ENCODE measurements at regions not wholly inside any gene's neighbourhood (a gene's known extent, or its start where the extent isn't known, plus 50 kb on each side); places are given as distances from the start of the nearest gene placed in this dataset.

DNA sequence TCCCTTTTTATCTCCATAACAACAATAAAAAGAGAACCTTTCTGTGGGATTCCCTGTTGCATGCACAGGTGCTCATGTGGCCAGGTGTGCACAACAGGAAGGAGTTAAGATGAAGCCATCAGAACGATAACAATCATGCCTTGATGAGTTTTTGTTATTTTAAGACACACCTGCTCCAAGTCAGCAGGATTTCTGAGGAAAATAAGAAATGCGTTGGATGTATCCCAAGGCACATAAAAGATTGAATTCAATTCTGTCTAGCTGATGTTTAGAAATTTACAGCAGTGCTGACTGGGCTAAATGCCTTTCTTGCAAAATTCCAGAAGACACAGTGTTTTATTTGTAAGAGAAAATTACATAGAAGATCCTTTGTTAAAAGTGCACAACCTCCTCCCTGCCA lies 1678.2 kb downstream of the ARAP2 start:
- DNase-seq = no peak

DNA sequence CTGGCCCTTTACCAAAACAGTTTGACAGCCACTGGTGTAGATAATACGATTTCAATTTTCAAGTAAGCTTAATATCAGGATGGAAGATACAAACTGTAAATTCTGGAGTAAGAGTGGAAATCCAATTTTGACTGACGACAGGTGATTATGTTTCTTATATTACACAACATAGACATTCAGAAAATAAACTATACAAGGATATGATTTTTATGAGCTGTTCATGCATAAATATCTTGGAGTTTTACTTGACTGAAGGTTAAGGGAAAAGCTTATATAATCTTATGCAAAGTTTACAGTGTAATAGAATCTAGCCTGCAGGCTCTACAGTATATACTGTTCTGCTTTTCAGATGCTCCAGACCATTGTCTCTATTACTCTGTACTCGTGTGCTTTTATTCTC lies 1672.3 kb downstream of the ARAP2 start:
- DNase-seq = no peak

DNA sequence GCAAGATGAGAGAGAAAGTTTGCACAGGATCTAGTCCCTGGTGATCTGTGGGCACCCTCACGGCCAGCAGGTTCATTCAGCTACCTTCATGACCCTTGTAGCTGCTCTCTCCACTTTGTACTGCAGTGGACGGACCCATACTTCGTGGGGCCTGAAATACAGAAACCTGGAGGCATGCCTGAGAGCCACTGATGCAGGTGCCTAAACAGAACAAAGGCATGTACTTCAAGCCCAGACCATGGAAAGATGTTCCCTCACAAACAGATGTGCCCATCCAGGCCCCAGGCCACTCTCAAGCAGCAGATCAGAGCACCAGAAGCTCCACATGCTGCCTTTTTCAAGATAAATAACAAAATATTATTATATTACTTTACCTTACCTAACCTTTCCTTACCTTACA lies 1629.0 kb downstream of the ARAP2 start:
- no peak for DNase-seq

DNA sequence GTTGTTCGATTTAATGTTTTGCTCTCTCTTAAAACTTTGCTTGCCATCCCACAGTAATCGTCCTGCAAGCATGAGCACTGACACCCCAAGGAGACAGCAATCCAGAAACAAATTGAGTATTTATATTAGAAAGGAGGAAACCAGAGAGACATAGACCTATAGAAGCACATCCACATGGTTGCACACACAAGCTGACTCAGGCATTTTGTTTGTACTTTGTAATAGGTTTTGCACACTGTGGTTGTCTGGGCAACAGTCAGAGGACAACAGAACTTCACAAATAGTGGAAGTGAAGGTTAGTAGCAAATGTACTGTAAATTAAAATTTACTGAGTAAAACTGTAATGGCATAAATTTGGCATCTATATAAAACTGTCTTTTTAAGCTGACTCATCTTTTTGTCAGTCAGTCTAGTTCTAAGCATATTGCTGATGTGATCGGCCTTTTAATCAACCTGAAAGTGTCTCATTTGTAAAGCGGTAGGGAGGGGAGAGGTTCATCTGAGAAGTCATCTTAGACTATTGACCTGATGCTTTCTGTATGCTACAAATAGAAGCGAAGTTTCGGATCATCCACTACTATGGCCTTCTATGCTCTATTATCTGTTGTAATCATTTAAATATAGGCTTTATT lies 1624.7 kb downstream of the ARAP2 start:
- no peak for DNase-seq

DNA sequence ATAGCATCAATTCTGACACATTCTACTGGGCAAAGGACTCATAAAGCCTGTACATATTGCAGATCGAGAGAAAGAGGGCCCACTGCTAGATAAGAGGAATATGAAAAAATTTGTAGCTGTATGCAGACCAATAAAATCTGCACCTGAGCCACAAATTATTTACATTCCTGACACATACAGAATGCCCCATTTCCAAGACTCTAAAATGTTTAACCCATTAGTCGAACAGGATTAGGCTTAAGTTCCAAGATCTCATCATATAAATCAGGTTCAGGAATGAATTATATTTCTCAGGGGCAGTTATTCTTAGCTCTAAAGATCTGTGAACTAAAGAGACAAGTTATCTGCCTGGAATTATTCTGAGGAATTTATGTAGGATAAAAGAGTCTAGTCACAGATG lies 1615.8 kb downstream of the ARAP2 start:
- DNase-seq = no peak

DNA sequence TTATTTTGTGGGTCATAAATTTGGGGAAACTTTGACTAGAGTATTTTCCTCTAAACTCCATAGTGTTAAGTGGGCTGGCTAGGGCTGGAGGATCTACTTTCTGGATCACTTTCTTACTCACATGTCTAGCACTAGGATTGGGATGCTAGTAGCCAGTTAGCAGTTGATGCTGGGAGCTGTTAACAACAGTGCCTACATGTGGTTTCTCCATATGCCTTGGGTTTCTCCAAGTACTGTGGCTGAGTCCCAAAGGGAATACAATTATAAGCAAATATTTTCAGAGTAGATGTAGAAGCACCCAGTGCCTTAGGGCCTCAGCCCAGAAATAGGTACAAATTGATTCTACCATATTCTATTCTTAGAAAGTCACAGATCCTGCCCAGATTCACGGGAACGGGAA lies 1614.9 kb downstream of the ARAP2 start:
- no peak for DNase-seq

DNA sequence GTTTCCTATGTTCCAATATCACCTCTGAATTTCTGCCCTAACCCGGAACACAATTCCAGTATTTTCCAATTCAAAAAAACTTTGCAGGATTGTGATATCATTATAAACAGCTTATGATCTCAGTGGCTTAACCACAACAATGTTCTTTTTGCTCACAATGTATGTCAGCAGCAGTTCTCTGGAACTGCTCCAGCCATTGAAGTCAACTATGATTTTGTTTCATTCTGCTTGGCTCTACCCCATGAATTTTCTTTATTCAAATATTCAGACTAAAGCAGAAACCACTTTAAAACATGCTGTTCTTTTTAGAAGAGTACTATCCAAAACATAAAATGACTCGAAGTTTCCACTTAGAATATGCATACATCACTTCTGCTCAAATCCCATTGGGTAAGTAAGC lies 1611.1 kb downstream of the ARAP2 start:
- DNase-seq = no peak

DNA sequence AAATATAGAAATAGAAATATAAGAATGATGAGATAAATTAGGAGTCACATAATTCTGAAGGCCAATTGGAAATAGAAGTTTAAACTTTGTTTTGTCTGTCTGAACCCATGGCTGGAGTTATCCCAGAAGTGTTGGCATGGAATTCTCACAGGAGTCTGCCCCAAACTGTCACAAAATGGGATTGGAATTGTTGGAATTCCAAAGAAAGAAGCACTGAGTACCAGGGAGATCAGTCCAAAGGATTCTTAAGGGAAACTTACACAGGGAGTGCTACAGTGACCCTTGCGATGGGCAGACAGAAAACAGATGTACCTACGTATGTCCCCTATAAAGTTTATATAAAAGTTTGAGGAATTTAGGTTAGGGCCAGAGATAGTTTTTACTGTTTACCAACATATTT lies 1607.7 kb downstream of the ARAP2 start:
- DNase-seq = no peak

DNA sequence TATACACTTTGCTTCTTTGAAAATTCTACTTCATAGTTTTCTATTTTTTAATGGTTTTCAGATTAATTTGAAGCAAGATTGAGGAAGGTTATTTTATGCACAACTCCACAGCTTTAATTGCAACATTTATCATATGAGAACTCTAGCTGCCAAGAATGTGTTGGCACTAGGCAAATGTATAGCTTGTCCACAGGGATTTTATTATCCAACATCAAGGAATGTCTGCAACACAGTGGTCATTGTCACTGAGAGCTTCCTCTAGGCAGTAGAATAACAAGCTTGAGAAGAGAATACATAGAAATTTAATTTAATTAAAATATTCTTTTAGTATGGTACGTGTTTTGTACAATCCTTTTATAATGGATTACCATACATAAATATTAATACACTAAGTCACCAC lies 1600.8 kb downstream of the ARAP2 start:
- no peak for DNase-seq

DNA sequence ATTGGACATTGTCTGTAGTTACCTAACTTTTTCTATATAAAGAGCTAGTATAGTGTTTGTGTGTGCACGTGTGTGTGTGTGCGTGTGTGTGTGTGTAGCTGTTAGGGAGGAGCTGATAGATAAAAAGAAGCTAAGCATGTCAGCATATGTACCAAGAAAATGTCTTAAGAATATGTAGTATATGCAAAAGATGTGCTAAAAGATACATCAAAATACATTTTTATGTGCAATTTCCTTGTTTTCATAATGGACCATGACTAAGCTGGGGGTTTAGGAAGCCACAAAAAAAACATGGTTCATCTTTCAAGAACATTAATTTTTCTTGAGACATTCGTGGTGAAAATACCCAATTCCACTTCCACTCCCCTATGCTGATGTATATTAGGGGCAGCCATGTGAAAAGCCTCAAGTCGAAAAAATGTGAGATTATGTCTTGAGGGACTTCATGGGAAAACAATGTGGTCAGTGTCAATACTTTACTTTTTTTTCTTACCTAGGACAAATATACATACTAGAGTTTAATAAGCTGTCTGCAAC lies 1599.7 kb downstream of the ARAP2 start:
- DNase-seq = no peak

DNA sequence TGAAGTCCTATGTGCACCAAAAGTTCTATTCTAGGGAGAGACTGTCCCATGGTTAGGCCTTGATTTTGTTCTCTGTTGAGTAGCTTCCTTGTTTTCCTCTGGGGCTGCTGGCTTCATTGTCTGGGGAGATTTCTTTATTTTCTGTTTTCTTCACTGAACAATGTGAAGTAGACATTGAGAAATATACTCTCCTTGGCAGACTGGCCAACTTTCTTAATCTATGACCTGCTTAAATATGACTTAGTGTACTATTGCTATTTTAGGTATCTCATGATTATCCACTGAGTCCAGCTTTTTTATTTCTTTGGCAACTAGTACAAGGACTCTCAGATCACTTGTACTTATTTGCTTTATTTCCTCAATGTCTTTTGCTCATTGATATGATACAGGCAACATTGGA lies 1594.6 kb downstream of the ARAP2 start:
- DNase-seq = no peak

DNA sequence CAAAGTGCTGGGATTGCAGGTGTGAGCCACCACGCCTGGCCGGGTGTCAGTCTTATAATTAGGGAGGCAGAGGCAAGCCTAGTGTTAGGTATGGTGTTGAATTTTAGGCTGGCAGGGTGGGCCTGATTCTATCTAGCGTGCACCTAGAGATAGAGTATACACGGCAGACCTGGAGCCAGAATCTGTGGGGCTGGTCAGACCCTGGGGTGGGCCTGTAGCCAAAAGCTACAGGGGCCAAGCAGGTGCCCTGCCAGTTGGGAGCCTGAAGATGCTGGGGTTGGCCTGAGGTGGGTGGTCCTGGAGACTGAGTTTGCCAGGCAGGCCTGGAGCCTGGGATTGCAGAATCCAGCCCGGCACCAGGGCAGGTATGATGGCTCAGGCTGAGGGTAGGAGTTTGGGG lies 1580.3 kb downstream of the ARAP2 start:
- no peak for DNase-seq

DNA sequence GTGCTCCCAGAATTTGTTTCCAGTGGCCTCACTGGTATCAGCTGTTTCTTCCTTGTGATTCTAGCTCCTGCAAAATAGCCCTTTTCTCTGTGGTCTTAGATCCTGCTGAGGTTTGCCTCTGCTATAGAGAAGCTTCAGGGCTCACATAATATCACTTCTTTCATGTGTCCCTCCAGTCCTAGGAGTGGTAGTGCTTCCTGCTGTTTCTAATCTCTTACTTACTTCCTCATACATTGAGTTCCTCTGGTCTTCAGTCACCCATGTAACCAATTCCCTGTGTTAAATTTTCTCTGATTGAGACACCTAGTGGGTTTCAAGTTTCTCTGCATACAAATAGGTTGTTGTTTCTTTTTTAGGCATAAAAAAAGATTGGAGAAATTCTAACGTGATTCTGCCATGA lies 1567.9 kb downstream of the ARAP2 start:
- DNase-seq = no peak

DNA sequence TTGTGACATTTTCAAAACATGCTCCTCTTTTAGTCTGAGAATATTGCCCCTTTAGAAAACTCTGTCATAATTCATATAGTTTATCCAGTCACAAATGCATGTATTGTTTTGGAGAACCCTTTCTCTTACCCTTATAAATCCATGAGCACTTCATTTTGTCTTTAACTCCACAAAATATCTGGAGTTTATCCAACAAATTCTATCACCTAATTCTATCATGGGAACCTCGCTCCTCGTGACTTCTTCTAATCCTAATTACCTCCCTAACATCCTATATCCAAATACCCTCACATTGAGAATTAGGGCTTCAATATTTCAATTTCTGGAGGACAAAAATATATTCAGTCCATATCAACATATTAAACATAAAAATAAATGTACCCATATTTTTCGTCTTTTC lies 1565.9 kb downstream of the ARAP2 start:
- no peak for DNase-seq

DNA sequence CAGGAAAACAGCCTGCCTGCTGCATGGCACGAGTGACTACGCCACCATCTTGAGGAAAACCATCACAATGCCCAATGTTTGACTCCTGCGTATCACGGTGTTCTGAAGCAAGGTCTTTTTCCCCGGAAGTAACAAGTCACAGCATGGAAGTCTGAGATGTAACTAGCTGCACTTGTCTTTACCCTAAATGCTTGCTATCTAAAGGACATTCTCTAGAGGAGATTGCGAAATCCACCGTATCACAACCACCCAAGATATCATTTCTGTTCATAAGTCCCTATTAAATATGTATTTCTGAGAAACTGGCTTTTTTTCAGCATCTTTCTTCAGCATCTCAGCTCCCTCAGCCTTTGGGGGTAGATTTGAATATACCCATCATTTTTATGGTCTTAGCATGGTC lies 1565.1 kb downstream of the ARAP2 start:
- no peak for DNase-seq

DNA sequence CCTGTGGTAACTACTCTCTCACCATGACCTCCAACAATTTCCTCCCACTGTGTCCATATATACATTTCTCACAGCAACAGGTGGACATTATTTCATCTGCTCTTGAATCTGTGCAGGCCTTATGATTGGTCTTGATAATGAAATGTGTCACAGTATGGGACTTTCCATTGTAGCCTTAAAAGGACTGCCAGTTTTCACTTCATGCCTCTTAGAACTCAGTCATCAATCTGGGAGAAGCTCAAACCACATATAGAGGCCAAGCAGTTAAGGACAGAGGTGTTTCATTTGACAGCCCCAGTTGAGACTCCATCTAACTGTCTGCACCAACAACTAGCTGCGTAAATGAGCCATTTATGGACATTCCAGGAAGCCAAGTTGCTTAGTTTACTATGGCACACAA lies 1534.8 kb downstream of the ARAP2 start:
- no peak for DNase-seq

DNA sequence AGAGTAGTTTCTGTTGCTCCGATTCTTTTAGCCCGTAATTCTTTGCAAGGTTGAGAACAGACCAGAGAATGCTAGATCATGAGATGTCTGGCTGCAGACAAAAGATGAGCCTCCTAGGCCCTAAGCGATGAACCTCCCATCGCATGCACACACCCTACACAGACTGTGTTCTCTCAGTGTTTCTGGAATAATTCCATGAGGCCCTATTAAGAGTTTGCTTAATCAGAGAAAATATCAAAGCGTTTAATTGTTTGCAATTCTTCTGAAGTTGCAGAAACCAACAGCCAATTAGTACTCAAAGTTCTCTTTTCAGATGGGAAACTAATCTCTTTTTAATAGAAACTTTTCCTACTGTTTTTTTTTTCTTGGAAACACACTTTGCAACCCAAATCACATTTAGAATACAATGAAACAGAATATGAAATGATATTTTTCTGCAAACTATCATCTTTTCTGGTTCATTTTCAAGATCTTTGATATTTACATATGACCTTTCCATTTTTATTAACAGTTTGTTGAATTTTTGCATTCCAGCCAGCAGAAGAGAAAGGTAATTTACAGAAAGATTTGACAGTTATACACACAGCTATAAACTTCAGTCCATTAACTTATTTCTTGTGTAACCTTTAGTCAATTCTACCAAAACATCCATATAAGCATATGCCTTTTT lies 1525.6 kb downstream of the ARAP2 start:
- DNase-seq = no peak

DNA sequence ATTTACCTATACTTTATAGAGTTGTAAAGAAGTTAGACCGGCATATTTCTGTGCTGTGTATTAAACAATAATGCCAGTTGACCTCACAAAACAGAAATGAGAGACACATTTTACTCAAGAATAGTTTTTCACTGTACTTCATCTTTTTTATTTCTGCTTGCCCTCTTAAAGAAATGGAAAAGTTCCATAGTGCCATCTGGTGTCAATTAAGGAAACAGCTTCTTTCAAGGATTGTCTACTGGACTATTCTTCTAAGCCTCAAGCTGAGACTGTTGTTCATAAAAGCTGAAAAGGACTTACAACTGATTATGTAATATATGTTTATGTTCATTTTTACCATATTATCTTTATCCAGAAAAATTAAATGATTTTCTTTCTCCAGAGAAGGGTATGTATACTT lies 1523.7 kb downstream of the ARAP2 start:
- DNase-seq = no peak

DNA sequence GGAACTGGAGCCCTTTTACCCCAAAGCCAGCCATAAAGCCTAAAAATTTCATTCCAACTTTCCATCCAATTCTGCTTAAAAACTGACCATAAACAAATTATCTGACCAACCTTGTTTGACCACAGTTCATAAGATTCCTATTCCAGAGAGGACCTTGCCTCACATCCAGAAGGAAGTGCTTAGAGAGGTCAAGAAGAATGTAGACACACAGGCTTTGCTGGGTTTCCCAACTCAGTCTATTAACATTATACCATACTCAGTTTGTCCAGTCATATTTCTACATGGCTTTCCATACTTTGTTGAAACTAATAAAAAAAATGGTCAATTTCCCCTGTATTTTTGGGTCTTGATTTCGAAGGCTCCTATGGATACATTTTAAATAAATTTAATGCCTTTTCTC lies 1522.5 kb downstream of the ARAP2 start:
- DNase-seq = no peak

DNA sequence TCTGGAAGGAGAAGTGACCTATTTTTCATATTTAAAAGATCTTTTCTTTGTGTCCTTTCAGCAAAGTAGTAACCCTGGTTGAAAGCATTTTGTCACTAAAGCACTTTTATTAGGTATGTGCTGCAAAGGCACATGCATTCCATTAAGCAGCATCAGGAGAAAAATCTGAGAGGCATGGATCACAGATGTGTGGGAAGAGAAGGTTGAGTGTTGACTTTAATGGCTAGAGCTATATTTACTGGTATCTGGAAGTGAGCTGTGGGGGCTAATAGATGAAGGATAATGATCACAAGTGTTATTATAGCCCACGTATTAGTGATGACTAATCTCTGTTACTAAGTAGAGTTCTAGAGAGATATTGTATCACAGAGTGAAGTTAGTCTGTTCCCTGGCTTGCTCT lies 1520.7 kb downstream of the ARAP2 start:
- no peak for DNase-seq

DNA sequence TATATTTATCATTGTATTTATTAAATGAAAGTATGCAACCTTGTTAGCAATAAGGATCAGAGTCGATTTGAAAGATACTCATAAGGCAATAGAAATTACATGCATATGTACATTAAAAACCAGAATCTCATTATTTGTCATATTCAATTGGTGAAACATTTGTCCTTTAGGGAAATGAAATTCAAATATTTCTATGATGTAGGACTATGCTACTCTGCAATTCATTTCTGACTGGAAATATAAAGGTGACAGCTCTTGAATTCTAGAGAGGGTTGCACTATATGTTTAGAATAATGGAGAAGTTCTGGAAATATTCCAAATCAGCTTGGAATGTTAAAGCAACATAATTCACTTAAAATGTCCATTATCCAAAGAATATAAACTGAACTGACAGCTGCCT lies 1519.8 kb downstream of the ARAP2 start:
- no peak for DNase-seq

DNA sequence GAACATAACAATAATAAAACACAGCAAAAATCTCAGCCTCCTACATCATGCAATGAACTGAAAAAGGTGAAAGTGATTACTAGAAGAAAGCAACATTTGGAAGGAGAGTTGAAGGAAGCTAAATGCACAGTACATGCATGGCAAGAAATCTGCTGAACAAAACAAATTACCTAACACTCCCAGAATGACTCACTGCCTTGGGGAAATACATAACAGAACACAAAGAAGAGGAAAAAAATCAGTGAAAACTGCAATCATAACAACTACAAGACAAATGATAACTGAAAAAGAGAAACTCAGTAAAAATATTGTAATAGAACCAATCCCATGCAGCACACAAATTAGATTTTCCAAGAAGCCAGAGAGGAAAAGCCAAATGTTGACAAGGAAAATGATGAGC lies 1513.2 kb downstream of the ARAP2 start:
- no peak for DNase-seq

DNA sequence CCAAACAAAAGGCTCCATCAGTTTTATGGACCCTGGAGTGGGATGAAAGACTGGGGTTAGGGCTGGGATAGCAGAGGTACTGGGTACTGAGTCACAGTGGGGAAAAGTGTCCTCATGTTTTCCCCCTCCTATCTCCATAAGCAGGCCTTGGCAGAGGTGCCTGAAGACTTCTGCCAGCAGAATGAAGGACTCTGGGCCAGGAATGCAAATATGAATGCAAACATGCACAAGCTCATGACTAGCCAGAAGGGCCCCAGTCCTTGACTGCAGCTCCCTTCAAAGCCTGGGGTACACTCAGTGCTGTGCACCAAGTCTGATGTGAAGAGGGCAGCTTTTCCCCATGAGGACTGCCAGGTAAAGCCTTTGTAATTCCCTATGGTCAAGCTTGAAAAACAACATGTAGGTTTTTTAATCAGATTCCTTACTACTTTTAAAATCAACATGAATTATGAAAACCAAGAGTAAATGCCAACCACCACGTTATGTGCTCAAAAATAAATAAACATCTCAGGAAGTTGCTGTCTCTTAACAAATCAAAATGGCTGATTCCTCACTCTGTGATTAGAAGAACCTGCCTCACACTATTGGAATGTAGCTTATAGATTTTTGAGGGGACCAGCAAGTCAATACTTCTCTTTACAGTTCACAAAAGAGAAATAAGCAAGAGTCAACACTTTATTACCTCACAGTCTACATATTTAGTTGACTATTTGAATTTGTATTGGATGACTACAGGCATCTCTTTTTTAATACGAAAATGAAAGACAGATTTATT lies 1512.0 kb downstream of the ARAP2 start:
- DNase-seq = no peak
